ENCODE measurements at regions not wholly inside any gene's neighbourhood (a gene's known extent, or its start where the extent isn't known, plus 50 kb on each side); places are given as distances from the start of the nearest gene placed in this dataset.

DNA sequence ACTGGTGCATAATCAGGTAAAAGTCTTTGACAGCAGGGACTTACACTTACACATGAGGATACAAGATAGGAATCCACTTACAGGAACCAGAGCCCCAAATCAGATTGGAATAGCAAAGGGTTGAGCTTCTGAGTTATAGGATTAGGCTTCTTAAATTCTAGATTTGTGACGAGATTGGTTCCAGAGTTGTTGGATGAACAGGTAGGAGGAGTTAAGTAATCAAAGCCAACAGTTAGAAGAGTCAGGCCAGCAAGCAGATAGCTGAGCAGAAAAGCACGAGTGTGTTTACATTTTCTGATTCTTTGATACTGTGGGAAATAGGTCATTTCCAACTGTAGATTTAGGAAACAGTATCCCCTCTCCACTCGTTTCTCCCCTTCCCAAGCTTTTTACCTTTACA is 167.0 kb downstream of the MDFIC start:
- H3K9me3 ChIP-seq (ENCODE audit: low read depth): no peaks in the 10 kb centered on the region
- no peak overlapping the region for H3K4me2 ChIP-seq (ENCODE audit: unreplicated experiment)
- no peak overlapping the region for H3K4me3 ChIP-seq
- no peaks in the 10 kb centered on the region for H3K79me2 ChIP-seq (ENCODE audit: insufficient read depth)
- H4K20me1 ChIP-seq (ENCODE audit: insufficient read depth): no peaks in the 10 kb centered on the region
- no peaks in the 10 kb centered on the region for H3K27me3 ChIP-seq (replicated peaks; ENCODE audit: insufficient read depth)
- no peak for DNase-seq
- no peak overlapping the region for H2AFZ ChIP-seq
- H3F3A ChIP-seq (ENCODE audit: insufficient read depth): 0 out of 2 replicates have a peak, but pooled peaks cover 7% of the 10 kb centered on the region
- no peaks in the 10 kb centered on the region for H3K9me2 ChIP-seq (ENCODE audit: insufficient read depth)
- in situ Hi-C loops (cut with MboI): no loop called here
- no peak for TF ChIP-seq EZH2 (IDR thresholded peaks at IDR 0.05; ENCODE audit: insufficient read depth, poor library complexity, severe bottlenecking)
- no peaks in the 10 kb centered on the region for H3K36me3 ChIP-seq (ENCODE audit: low read depth)
- no peak overlapping the region for H3K9ac ChIP-seq
- H3K4me1 ChIP-seq (ENCODE audit: insufficient read depth): peaks cover 16% of the 10 kb centered on the region
- H3K27ac ChIP-seq: no peak overlapping the region
- 62 to 77% methylated on average over 3 of the region's 3 CpGs for whole genome bisulfite sequencing, 2 experiments (ENCODE audit: low coverage in 1 of 2, low lambda C conversion rate in 2 of 2, missing lambda C conversion rate in 2 of 2)

GRCh38 chr7:115087437-115087836 is 165.5 kb downstream of the MDFIC start:
- H3K9me2 ChIP-seq (ENCODE audit: insufficient read depth): no peaks in the 10 kb centered on the region
- no peaks in the 10 kb centered on the region for H4K20me1 ChIP-seq (ENCODE audit: insufficient read depth)
- in situ Hi-C loops (cut with MboI): no loop called here
- peak overlapping the region; percentile 53 for H3K4me2 ChIP-seq (ENCODE audit: unreplicated experiment)
- no peaks in the 10 kb centered on the region for H3K9me3 ChIP-seq (ENCODE audit: low read depth)
- no peaks in the 10 kb centered on the region for H3K27me3 ChIP-seq (replicated peaks; ENCODE audit: insufficient read depth)
- no peaks in the 10 kb centered on the region for H3K79me2 ChIP-seq (ENCODE audit: insufficient read depth)
- no peak overlapping the region for H3K27ac ChIP-seq
- peak overlapping the region; percentile 4; the same call in 1 of the 2 replicates for H3K4me3 ChIP-seq
- 0 out of 2 replicates have a peak, but pooled peaks cover 7% of the 10 kb centered on the region for H3F3A ChIP-seq (ENCODE audit: insufficient read depth)
- no peak overlapping the region for H2AFZ ChIP-seq
- H3K9ac ChIP-seq: no peak overlapping the region
- peak; percentile 79 for DNase-seq
- H3K4me1 ChIP-seq (ENCODE audit: insufficient read depth): peaks cover 16% of the 10 kb centered on the region
- TF ChIP-seq EZH2 (IDR thresholded peaks at IDR 0.05; ENCODE audit: insufficient read depth, poor library complexity, severe bottlenecking) (no peak), EZH2phosphoT487 (IDR thresholded peaks at IDR 0.05; ENCODE audit: insufficient read depth, low read depth) (no peak)
- H3K36me3 ChIP-seq (ENCODE audit: low read depth): no peaks in the 10 kb centered on the region
- 3 to 4% methylated on average over 2 of the region's 2 CpGs for WGBS, 2 experiments (ENCODE audit: low coverage in 1 of 2, low lambda C conversion rate in 2 of 2, missing lambda C conversion rate in 2 of 2)

GRCh38 chr7:115086146-115086841 is 164.4 kb downstream of the MDFIC start:
- no peak overlapping the region for H3K27ac ChIP-seq
- H3K4me1 ChIP-seq (ENCODE audit: insufficient read depth): peaks cover 16% of the 10 kb centered on the region
- H2AFZ ChIP-seq: no peak overlapping the region
- no peaks in the 10 kb centered on the region for H3K27me3 ChIP-seq (replicated peaks; ENCODE audit: insufficient read depth)
- no peak for TF ChIP-seq EZH2 (IDR thresholded peaks at IDR 0.05; ENCODE audit: insufficient read depth, poor library complexity, severe bottlenecking)
- TF ChIP-seq EZH2phosphoT487 (IDR thresholded peaks at IDR 0.05; ENCODE audit: insufficient read depth, low read depth): no peak
- no peak overlapping the region for H3K4me3 ChIP-seq
- H3K36me3 ChIP-seq (ENCODE audit: low read depth): no peaks in the 10 kb centered on the region
- peak; percentile 4 for DNase-seq
- 0 out of 2 replicates have a peak, but pooled peaks cover 7% of the 10 kb centered on the region for H3F3A ChIP-seq (ENCODE audit: insufficient read depth)
- H3K4me2 ChIP-seq (ENCODE audit: unreplicated experiment): no peak overlapping the region
- no peak overlapping the region for H3K9ac ChIP-seq
- no peaks in the 10 kb centered on the region for H3K9me3 ChIP-seq (ENCODE audit: low read depth)
- H3K9me2 ChIP-seq (ENCODE audit: insufficient read depth): no peaks in the 10 kb centered on the region
- no peaks in the 10 kb centered on the region for H4K20me1 ChIP-seq (ENCODE audit: insufficient read depth)
- in situ Hi-C loops (cut with MboI): no loop called here
- H3K79me2 ChIP-seq (ENCODE audit: insufficient read depth): no peaks in the 10 kb centered on the region
- 97% methylated on average over 3 of the region's 3 CpGs for WGBS, 2 experiments (ENCODE audit: low coverage in 1 of 2, low lambda C conversion rate in 2 of 2, missing lambda C conversion rate in 2 of 2)

DNA sequence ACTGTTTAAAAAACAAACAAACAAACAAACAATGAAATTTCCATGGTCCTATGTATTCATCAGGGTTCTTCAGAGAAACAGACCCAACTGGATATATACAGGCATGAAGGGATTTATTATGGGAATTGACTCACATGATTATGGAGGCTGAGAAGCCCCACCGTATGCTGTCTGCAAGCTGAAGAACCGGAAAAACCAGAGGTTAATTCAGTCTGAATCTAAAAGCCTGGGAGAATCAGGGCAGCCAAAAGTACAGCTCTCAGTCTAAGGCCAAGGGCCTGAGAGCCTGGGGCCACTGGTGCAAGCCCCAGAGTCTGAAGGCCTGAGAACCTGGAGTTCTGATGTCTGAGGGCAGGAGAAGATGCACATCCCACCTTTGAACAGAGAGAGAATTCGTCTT is 163.5 kb downstream of the MDFIC start:
- DNase-seq: no peak
- Histone ChIP-seq H3K36me3 (ENCODE audit: low read depth) (no peaks in the 10 kb centered on the region), H3K4me1 (ENCODE audit: insufficient read depth) (peaks cover 16% of the 10 kb centered on the region), H3K9me3 (ENCODE audit: low read depth) (no peaks in the 10 kb centered on the region), H3K9me2 (ENCODE audit: insufficient read depth) (no peaks in the 10 kb centered on the region), H3F3A (ENCODE audit: insufficient read depth) (0 out of 2 replicates have a peak, but pooled peaks cover 7% of the 10 kb centered on the region), H4K20me1 (ENCODE audit: insufficient read depth) (no peaks in the 10 kb centered on the region), H2AFZ (no peak overlapping the region), H3K4me2 (ENCODE audit: unreplicated experiment) (no peak overlapping the region), H3K79me2 (ENCODE audit: insufficient read depth) (no peaks in the 10 kb centered on the region), H3K27me3 (replicated peaks; ENCODE audit: insufficient read depth) (no peaks in the 10 kb centered on the region), H3K9ac (no peak overlapping the region), H3K27ac (no peak overlapping the region), H3K4me3 (no peak overlapping the region)
- no peak for TF ChIP-seq EZH2phosphoT487 (IDR thresholded peaks at IDR 0.05; ENCODE audit: insufficient read depth, low read depth)
- TF ChIP-seq EZH2 (IDR thresholded peaks at IDR 0.05; ENCODE audit: insufficient read depth, poor library complexity, severe bottlenecking): no peak
- WGBS, 2 experiments (ENCODE audit: low coverage in 1 of 2, low lambda C conversion rate in 2 of 2, missing lambda C conversion rate in 2 of 2): 97 to 98% methylated on average over 3 of the region's 3 CpGs
- in situ Hi-C loops (cut with MboI): no loop called here

All from GM23248 (cell line).